HEK293 (cell line): ENCODE measurements at regions not wholly inside any gene's neighbourhood (a gene's known extent, or its start where the extent isn't known, plus 50 kb on each side); places are given as distances from the start of the nearest gene placed in this dataset.

ENCODE experiments used
- CTCF ChIA-PET: fragments of 350-600 bp; formaldehyde crosslinking; extraction: SDS; loops from one replicate; lab custom pipeline; 2021; ENCODE audit warnings: antibody characterized with exemption; lab: Yijun Ruan, JAX
- POLR2A ChIA-PET: fragments of 300-600 bp; formaldehyde crosslinking; extraction: SDS; loops from one replicate; lab custom pipeline; 2020; ENCODE audit warnings: antibody characterized with exemption, inconsistent platforms; lab: Yijun Ruan, JAX
- H3K27ac ChIP-seq: fragments of 200-500 bp; sonication (Bioruptor generic); 2 replicates; pipeline ENCODE4 v1.5.1; 2014; ENCODE audit warnings: low read depth, low read length, control low read depth, inconsistent platforms; ENCODE audit errors: extremely low read depth
- H3K36me3 ChIP-seq, 2 experiments: fragments of 200-500 bp in 1 of 2; sonication (Bioruptor generic) in 1 of 2; 1 replicate in 1 of 2; 2 replicates in 1 of 2; pipeline ENCODE4 v1.5.1; 2014 to 2017; ENCODE audit warnings: inconsistent platforms in 2 of 2, low read length in 2 of 2; ENCODE audit not compliant: control insufficient read depth in 2 of 2, insufficient read depth in 1 of 2
- H3K4me1 ChIP-seq: fragments of 200-500 bp; sonication (Bioruptor generic); 2 replicates; pipeline ENCODE4 v1.5.1; 2014; ENCODE audit warnings: mild to moderate bottlenecking, low read length, inconsistent platforms; ENCODE audit not compliant: control insufficient read depth, insufficient read depth
- H3K4me3 ChIP-seq: 2 replicates; pipeline ENCODE4 v1.5.1; 2011; ENCODE audit warnings: low read depth, mild to moderate bottlenecking, control low read depth, low read length, moderate library complexity
- H3K9me3 ChIP-seq: fragments of 200-500 bp; sonication (Bioruptor generic); 2 replicates; pipeline ENCODE4 v1.5.1; 2014; ENCODE audit warnings: low read depth, low read length, inconsistent platforms; ENCODE audit not compliant: control insufficient read depth, insufficient read depth
- BCL11B ChIP-seq: fragments of 450-650 bp; formaldehyde crosslinking; IDR thresholded peaks from 2 replicates; pipeline ENCODE4 v1.5.1; 2016; ENCODE audit warnings: low read depth, missing biosample characterization, missing genetic modification characterization
- MEIS1 ChIP-seq: sonication (generic); formaldehyde crosslinking; IDR thresholded peaks from 2 replicates; pipeline ENCODE4 v1.8.1; 2022; ENCODE audit warnings: missing genetic modification reagents, mild to moderate bottlenecking, borderline replicate concordance
- PRDM6 ChIP-seq: fragments of 450-650 bp; formaldehyde crosslinking; IDR thresholded peaks from 2 replicates; pipeline ENCODE4 v1.5.1; 2017; ENCODE audit warnings: missing biosample characterization, missing genetic modification characterization
- SCRT1 ChIP-seq: fragments of 450-650 bp; formaldehyde crosslinking; IDR thresholded peaks from 2 replicates; pipeline ENCODE4 v1.5.1; 2016; ENCODE audit warnings: missing biosample characterization, missing genetic modification characterization, borderline replicate concordance
- SCRT2 ChIP-seq: fragments of 450-650 bp; formaldehyde crosslinking; IDR thresholded peaks from 2 replicates; pipeline ENCODE4 v1.5.1; 2016; ENCODE audit warnings: missing biosample characterization, missing genetic modification characterization
- ZFHX2 ChIP-seq: fragments of 450-650 bp; formaldehyde crosslinking; conservative IDR thresholded peaks from 2 replicates; pipeline ENCODE4 v1.5.1; 2016; ENCODE audit warnings: missing biosample characterization, missing genetic modification characterization
- ZNF16 ChIP-seq: fragments of 450-650 bp; formaldehyde crosslinking; IDR thresholded peaks from 2 replicates; pipeline ENCODE4 v1.5.1; 2016; ENCODE audit warnings: low read depth, missing biosample characterization, missing genetic modification characterization
- ZNF248 ChIP-seq: fragments of 450-650 bp; formaldehyde crosslinking; IDR thresholded peaks from 2 replicates; pipeline ENCODE4 v1.5.1; 2017; ENCODE audit warnings: missing biosample characterization, missing genetic modification characterization
- ZNF280D ChIP-seq: fragments of 450-650 bp; formaldehyde crosslinking; IDR thresholded peaks from 2 replicates; pipeline ENCODE4 v1.5.1; 2016; ENCODE audit warnings: missing biosample characterization, missing genetic modification characterization
- ZNF391 ChIP-seq: fragments of 450-650 bp; formaldehyde crosslinking; IDR thresholded peaks from 2 replicates; pipeline ENCODE4 v1.5.1; 2016; ENCODE audit warnings: low read depth, missing biosample characterization, missing genetic modification characterization, borderline replicate concordance
- ZNF426 ChIP-seq: fragments of 450-650 bp; formaldehyde crosslinking; IDR thresholded peaks from 2 replicates; pipeline ENCODE4 v1.5.1; 2017; ENCODE audit warnings: missing biosample characterization, missing genetic modification characterization, mild to moderate bottlenecking, inconsistent platforms, moderate library complexity
- ZNF544 ChIP-seq: fragments of 450-650 bp; formaldehyde crosslinking; IDR thresholded peaks from 2 replicates; pipeline ENCODE4 v1.5.0; 2017; ENCODE audit warnings: missing biosample characterization, missing genetic modification characterization
- ZNF549 ChIP-seq: fragments of 450-650 bp; IDR thresholded peaks from 2 replicates; pipeline ENCODE4 v1.5.1; 2018; ENCODE audit warnings: missing biosample characterization, missing genetic modification characterization, mild to moderate bottlenecking, inconsistent platforms, moderate library complexity
- ZNF585B ChIP-seq: fragments of 450-650 bp; formaldehyde crosslinking; IDR thresholded peaks from 2 replicates; pipeline ENCODE4 v1.5.1; 2016; ENCODE audit warnings: missing biosample characterization, missing genetic modification characterization
- ZNF621 ChIP-seq: fragments of 450-650 bp; formaldehyde crosslinking; IDR thresholded peaks from 2 replicates; pipeline ENCODE4 v1.5.1; 2017; ENCODE audit warnings: missing biosample characterization, missing genetic modification characterization
- ZSCAN30 ChIP-seq: fragments of 450-650 bp; IDR thresholded peaks from 2 replicates; pipeline ENCODE4 v1.5.1; 2018; ENCODE audit warnings: missing biosample characterization, mild to moderate bottlenecking, missing genetic modification characterization, moderate library complexity

- TF ChIP-seq ZNF549 (tag by site-specific recombination) (no peak), MEIS1 (CRISPR knock-in tag) (no peak)
Observed at GRCh38 chr5:154567155-154567554, 89.1 kb upstream of the HAND1 start (continued).

- CTCF ChIA-PET, result no interaction called here
- Histone ChIP-seq H3K4me1 (no peaks in the 10 kb centered on the region), H3K9me3 (no peaks in the 10 kb centered on the region)
- TF ChIP-seq ZNF280D, result no peak
- TF ChIP-seq SCRT1 (tag by site-specific recombination), result peak; percentile 66
- TF ChIP-seq SCRT2 (tag by site-specific recombination), result peak; percentile 79
- TF ChIP-seq, all 188 proteins: peak for 2
- Histone ChIP-seq H3K4me3 (no peak overlapping the region), H3K27ac (no peak overlapping the region), H3K36me3 (no peaks in the 10 kb centered on the region)
- POLR2A ChIA-PET, result no interaction called here
Observed at GRCh38 chr5:154566146-154566680, 88.2 kb upstream of the HAND1 start.

GRCh38 chr5:154565123-154565522, 87.1 kb upstream of the HAND1 start:
- no peak overlapping the region for H3K27ac ChIP-seq
- H3K4me3 ChIP-seq, result no peak overlapping the region
- no peaks in the 10 kb centered on the region for H3K9me3 ChIP-seq
- ChIA-PET POLR2A (no interaction called here), CTCF (interaction anchor here (0.5 to 0.7 kb wide), 3 partner anchors 8 to 98 kb away, joined by 3 to 5 read pairs (median 3); no protein-coding TSS in a partner anchor)
- no peaks in the 10 kb centered on the region for H3K36me3 ChIP-seq
- H3K4me1 ChIP-seq, result no peaks in the 10 kb centered on the region
- TF ChIP-seq ZNF16 (tag by site-specific recombination) (no peak), PRDM6 (tag by site-specific recombination) (no peak), ZNF248 (no peak), ZNF426 (tag by site-specific recombination) (no peak)

GRCh38 chr5:154562244-154562880, 84.3 kb upstream of the HAND1 start:
- H3K9me3 ChIP-seq, result no peaks in the 10 kb centered on the region
- ChIA-PET POLR2A (no interaction called here), CTCF (interaction anchor here (0.7 kb wide), 1 partner anchor 1127 kb away, joined by 4 read pairs; no protein-coding TSS in a partner anchor)
- no peaks in the 10 kb centered on the region for H3K4me1 ChIP-seq
- TF ChIP-seq ZFHX2 (tag by site-specific recombination) (no peak), ZSCAN30 (tag by site-specific recombination) (no peak), BCL11B (no peak), ZNF585B (tag by site-specific recombination) (no peak), ZNF621 (tag by site-specific recombination) (no peak), ZNF544 (tag by site-specific recombination) (no peak), ZNF391 (tag by site-specific recombination) (no peak)
- H3K27ac ChIP-seq, result no peak overlapping the region
- H3K4me3 ChIP-seq, result no peak overlapping the region
- no peaks in the 10 kb centered on the region for H3K36me3 ChIP-seq
